Upper lobe of left lung (tissue), 6 donors: ENCODE measurements at regions not wholly inside any gene's neighbourhood (a gene's known extent, or its start where the extent isn't known, plus 50 kb on each side); places are given as distances from the start of the nearest gene placed in this dataset.
A peak's percentile ranks its signal among the peaks of the same experiment; 100 is the strongest.

ENCODE experiments used
- ATAC-seq, 2 donors: fragments of 200-7000 bp; cut with Tn5 transposase; one replicate each; pipeline ENCODE4 v1.9.1; 2022; ENCODE audit warnings: mild to moderate bottlenecking in 2 of 2, moderate library complexity in 2 of 2; ENCODE audit not compliant: low FRiP score in 2 of 2
- DNase-seq, 2 donors: peaks; one replicate each; pipeline ENCODE4 v3.0.0-alpha.2; 2019 to 2020
- H3K27ac ChIP-seq, 4 donors: fragments of 200-600 bp; sonication (generic); one replicate each; pipeline ENCODE4 v1.5.1; 2016 to 2019
- H3K27me3 ChIP-seq, 4 donors: fragments of 200-600 bp; sonication (generic); one replicate each; pipeline ENCODE4 v1.5.1; 2017 to 2019
- H3K36me3 ChIP-seq, 4 donors: fragments of 200-600 bp; sonication (generic); one replicate each; pipeline ENCODE4 v1.5.1; 2016 to 2019
- H3K4me1 ChIP-seq, 4 donors: fragments of 200-600 bp; sonication (generic); one replicate each; pipeline ENCODE4 v1.5.1; 2018 to 2019
- H3K4me3 ChIP-seq, 4 donors: fragments of 200-600 bp; sonication (generic); one replicate each; pipeline ENCODE4 v1.5.1; 2017 to 2019; ENCODE audit warnings: mild to moderate bottlenecking in 2 of 4, moderate library complexity in 1 of 4
- H3K9me3 ChIP-seq, 4 donors: fragments of 200-600 bp; sonication (generic); one replicate each; pipeline ENCODE4 v1.5.1; 2018 to 2019
- EP300 ChIP-seq, 4 donors: sonication (generic); formaldehyde crosslinking; IDR thresholded peaks; one replicate each; pipeline ENCODE4 v1.5.1; 2017; ENCODE audit warnings: antibody characterized with exemption in 4 of 4, control low read depth in 2 of 4
- POLR2A ChIP-seq, 4 donors: fragments of 450-650 bp; IDR thresholded peaks; one replicate each; pipeline ENCODE4 v1.5.1; 2016 to 2017; ENCODE audit warnings: antibody characterized with exemption in 4 of 4, mild to moderate bottlenecking in 2 of 4
- POLR2AphosphoS5 ChIP-seq, 2 donors: sonication (generic); formaldehyde crosslinking; IDR thresholded peaks; one replicate each; pipeline ENCODE4 v1.5.1; 2017; ENCODE audit warnings: antibody characterized with exemption in 2 of 2
- WGBS, 2 donors: methylation state at CpG; one replicate each; pipeline ENCODE4 v1.1.5; 2017 to 2018; 5-methylcytosine and 5-hydroxymethylcytosine counted together
- TF ChIP-seq, protein P1 (sequence below), 6 experiments: fragments of 450-650 bp in 4 of 6; fragments of 200-600 bp in 2 of 6; sonication (generic) in 2 of 6; IDR thresholded peaks; one replicate each; pipeline ENCODE4 v1.5.1; 2016 to 2019; ENCODE audit warnings: antibody characterized with exemption in 6 of 6
- donor health status: DM: no; HTN: no; CAD: no; lungs with moderate emphysema.
- donor health status: DM: no; HTN: yes; CAD: no; lungs with severe emphysema.

- Histone ChIP-seq H3K36me3 (no peaks in the 10 kb centered on the region), H3K27ac (no peak overlapping the region), H3K4me3 (no peak overlapping the region), H3K4me1 (peaks cover 19 to 30% (median 25%) of the 10 kb centered on the region in 4 donors), H3K27me3 (no peaks in the 10 kb centered on the region), H3K9me3 (no peaks in the 10 kb centered on the region)
- DNase-seq: no peak
- no peak for TF ChIP-seq EP300 (IDR thresholded peaks at IDR 0.05)
- no peak for TF ChIP-seq POLR2A (IDR thresholded peaks at IDR 0.05)
- TF ChIP-seq POLR2AphosphoS5 (IDR thresholded peaks at IDR 0.05): no peak
- TF ChIP-seq, protein P1, sequence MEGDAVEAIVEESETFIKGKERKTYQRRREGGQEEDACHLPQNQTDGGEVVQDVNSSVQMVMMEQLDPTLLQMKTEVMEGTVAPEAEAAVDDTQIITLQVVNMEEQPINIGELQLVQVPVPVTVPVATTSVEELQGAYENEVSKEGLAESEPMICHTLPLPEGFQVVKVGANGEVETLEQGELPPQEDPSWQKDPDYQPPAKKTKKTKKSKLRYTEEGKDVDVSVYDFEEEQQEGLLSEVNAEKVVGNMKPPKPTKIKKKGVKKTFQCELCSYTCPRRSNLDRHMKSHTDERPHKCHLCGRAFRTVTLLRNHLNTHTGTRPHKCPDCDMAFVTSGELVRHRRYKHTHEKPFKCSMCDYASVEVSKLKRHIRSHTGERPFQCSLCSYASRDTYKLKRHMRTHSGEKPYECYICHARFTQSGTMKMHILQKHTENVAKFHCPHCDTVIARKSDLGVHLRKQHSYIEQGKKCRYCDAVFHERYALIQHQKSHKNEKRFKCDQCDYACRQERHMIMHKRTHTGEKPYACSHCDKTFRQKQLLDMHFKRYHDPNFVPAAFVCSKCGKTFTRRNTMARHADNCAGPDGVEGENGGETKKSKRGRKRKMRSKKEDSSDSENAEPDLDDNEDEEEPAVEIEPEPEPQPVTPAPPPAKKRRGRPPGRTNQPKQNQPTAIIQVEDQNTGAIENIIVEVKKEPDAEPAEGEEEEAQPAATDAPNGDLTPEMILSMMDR (IDR thresholded peaks at IDR 0.05): no peak
- 81 to 94% methylated on average over 5 to 7 of the region's 7 CpGs for WGBS, 2 donors
- ATAC-seq: no peak
Observed at GRCh38 chr4:10175626-10176025, 59.0 kb upstream of the WDR1 start.

DNA sequence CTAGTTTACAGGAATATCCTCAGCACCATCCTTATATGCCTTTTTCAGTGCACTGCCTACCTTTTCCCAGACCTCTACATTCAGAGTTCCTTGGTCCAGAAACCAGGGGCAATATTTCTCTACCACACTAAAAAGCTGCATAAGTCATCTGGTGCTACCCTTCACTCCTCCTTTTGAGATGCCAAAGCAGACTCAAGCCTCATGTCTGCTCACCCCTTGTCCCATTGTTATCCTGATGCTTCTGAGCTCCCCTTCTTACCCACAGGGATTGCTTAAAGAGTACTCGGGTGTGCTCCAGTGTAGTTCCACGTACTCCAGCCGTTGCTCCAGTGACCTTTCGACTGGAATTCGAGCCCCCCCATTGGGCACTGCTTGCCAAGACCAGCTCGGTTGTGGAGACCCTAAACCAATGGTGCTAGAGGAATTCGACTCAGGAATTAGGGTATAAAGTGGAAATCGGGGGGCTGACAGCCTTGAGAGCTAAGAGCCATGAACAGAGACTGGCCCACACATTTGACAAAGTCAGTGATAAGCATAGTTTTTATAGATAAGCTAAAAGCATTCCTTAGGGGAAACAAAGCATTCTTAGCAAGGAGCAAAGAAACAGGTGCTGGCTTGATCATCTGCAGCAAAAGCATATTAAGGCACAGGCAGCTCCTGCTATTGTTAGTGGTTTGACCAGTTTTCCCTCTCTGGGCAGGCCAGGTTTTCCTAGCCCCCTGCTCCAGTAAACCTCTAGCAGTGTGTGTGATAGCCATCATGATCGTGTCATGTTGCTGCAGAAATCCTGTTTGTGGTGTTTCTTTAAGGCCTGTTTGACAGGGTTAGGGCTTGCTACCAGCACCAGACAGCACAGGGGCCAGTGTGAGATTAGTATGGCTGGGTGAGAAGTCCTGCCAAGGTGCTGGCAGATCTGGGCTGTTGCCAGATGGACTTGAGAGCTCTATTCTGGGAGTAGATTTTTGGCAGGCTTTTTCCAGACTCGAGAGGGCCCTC lies 57.5 kb upstream of the WDR1 start:
- ATAC-seq (peak; percentile 38 to 39), DNase-seq (peak in 1 of 2 donors; percentile 50)
- peaks cover 17 to 30% (median 23%) of the 10 kb centered on the region in 4 donors for H3K4me1 ChIP-seq
- H3K27ac ChIP-seq: peak overlapping the region; percentile 32 to 70 (median 56)
- no peaks in the 10 kb centered on the region for H3K9me3 ChIP-seq
- TF ChIP-seq POLR2A (IDR thresholded peaks at IDR 0.05) (no peak), POLR2AphosphoS5 (IDR thresholded peaks at IDR 0.05) (no peak), EP300 (IDR thresholded peaks at IDR 0.05) (no peak)
- TF ChIP-seq, protein P1 (IDR thresholded peaks at IDR 0.05): no peak
- H3K4me3 ChIP-seq: no peak overlapping the region
- no peaks in the 10 kb centered on the region for H3K27me3 ChIP-seq
- 54 to 56% methylated on average over 10 of the region's 10 CpGs for WGBS, 2 donors
- no peaks in the 10 kb centered on the region for H3K36me3 ChIP-seq

- no peaks in the 10 kb centered on the region for H3K27me3 ChIP-seq
- no peak for TF ChIP-seq POLR2A (IDR thresholded peaks at IDR 0.05)
- TF ChIP-seq, protein P1 (IDR thresholded peaks at IDR 0.05): peak in 2 of 6 experiments; percentile 12 to 27
- peak in 1 of 2 donors; percentile 20 for TF ChIP-seq POLR2AphosphoS5 (IDR thresholded peaks at IDR 0.05)
- H3K27ac ChIP-seq: peak overlapping the region in 3 of 4 donors; percentile 9 to 70 (median 59)
- DNase-seq (peak in 1 of 2 donors; percentile 42), ATAC-seq (peak; percentile 31 to 52)
- no peak overlapping the region for H3K4me3 ChIP-seq
- H3K36me3 ChIP-seq: no peaks in the 10 kb centered on the region
- peaks cover 17 to 30% (median 23%) of the 10 kb centered on the region in 4 donors for H3K4me1 ChIP-seq
- H3K9me3 ChIP-seq: no peaks in the 10 kb centered on the region
- WGBS, 2 donors: 25 to 28% methylated on average over 9 of the region's 9 CpGs
Observed at GRCh38 chr4:10173037-10173753, 56.6 kb upstream of the WDR1 start.

- H3K9me3 ChIP-seq: no peaks in the 10 kb centered on the region
- H3K4me1 ChIP-seq: peaks cover 17 to 30% (median 24%) of the 10 kb centered on the region in 4 donors
- 36 to 49% methylated on average over 11 to 12 of the region's 12 CpGs for WGBS, 2 donors
- TF ChIP-seq POLR2A (IDR thresholded peaks at IDR 0.05): no peak
- no peak for TF ChIP-seq EP300 (IDR thresholded peaks at IDR 0.05)
- TF ChIP-seq POLR2AphosphoS5 (IDR thresholded peaks at IDR 0.05): no peak
- TF ChIP-seq, protein P1 (IDR thresholded peaks at IDR 0.05): no peak
- ATAC-seq (no peak), DNase-seq (no peak)
- H3K36me3 ChIP-seq: no peaks in the 10 kb centered on the region
- no peaks in the 10 kb centered on the region for H3K27me3 ChIP-seq
- peak overlapping the region in 3 of 4 donors; percentile 58 to 70 (median 59) for H3K27ac ChIP-seq
- H3K4me3 ChIP-seq: no peak overlapping the region
Observed at GRCh38 chr4:10172278-10172921, 55.8 kb upstream of the WDR1 start.
